Liver (tissue), 3 donors: ENCODE measurements at regions not wholly inside any gene's neighbourhood (a gene's known extent, or its start where the extent isn't known, plus 50 kb on each side); places are given as distances from the start of the nearest gene placed in this dataset.

ENCODE experiments used
- ATF3 ChIP-seq: IDR thresholded peaks from 2 replicates; pipeline ENCODE4 v1.6.1; 2016; ENCODE audit warnings: antibody characterized with exemption
- CTCF ChIP-seq: fragments of 150-350 bp; IDR thresholded peaks from 2 replicates; pipeline ENCODE4 v1.5.1; 2017; ENCODE audit warnings: improper control_type of control experiment, low read depth, low read length; ENCODE audit not compliant: missing input control
- EGR1 ChIP-seq, 2 donors: IDR thresholded peaks; 2 replicates each; pipeline ENCODE4 v1.6.1; 2016 to 2018; ENCODE audit warnings: antibody characterized with exemption in 2 of 2, low read depth in 2 of 2
- FOXA1 ChIP-seq: IDR thresholded peaks from 2 replicates; pipeline ENCODE4 v1.6.1; 2016; ENCODE audit warnings: antibody characterized with exemption
- GABPA ChIP-seq, 2 donors: IDR thresholded peaks in 1 of 2; conservative IDR thresholded peaks in 1 of 2; 2 replicates each; pipeline ENCODE4 v1.6.1; 2016; ENCODE audit warnings: antibody characterized with exemption in 2 of 2, mild to moderate bottlenecking in 1 of 2, moderate library complexity in 1 of 2
- JUND ChIP-seq, 2 donors: IDR thresholded peaks; 2 replicates each; pipeline ENCODE4 v1.6.1; 2016; ENCODE audit warnings: antibody characterized with exemption in 2 of 2
- MAX ChIP-seq: IDR thresholded peaks from 2 replicates; pipeline ENCODE4 v1.6.1; 2016; ENCODE audit warnings: antibody characterized with exemption
- RAD21 ChIP-seq, 2 donors: IDR thresholded peaks; 2 replicates each; pipeline ENCODE4 v1.6.1; 2016; ENCODE audit warnings: antibody characterized with exemption in 2 of 2, mild to moderate bottlenecking in 2 of 2
- REST ChIP-seq: IDR thresholded peaks from 2 replicates; pipeline ENCODE4 v1.6.1; 2016; ENCODE audit warnings: antibody characterized with exemption, mild to moderate bottlenecking
- RXRA ChIP-seq, 2 donors: IDR thresholded peaks; 2 replicates each; pipeline ENCODE4 v1.6.1; 2017 to 2018; ENCODE audit warnings: antibody characterized with exemption in 2 of 2, mild to moderate bottlenecking in 1 of 2
- SP1 ChIP-seq: IDR thresholded peaks from 2 replicates; pipeline ENCODE4 v1.6.1; 2018; ENCODE audit warnings: antibody characterized with exemption, mild to moderate bottlenecking
- YY1 ChIP-seq: IDR thresholded peaks from 2 replicates; pipeline ENCODE4 v1.6.1; 2016; ENCODE audit warnings: antibody characterized with exemption, mild to moderate bottlenecking
- donor health status: healthy.
- donor health status: healthy.

GRCh38 chr7:84738583-84739150 is 448.2 kb downstream of the SEMA3D start:
- TF ChIP-seq EGR1 (IDR thresholded peaks at IDR 0.05; ENCODE audit: low read depth in 2 of 2) = no peak
- no peak for TF ChIP-seq ATF3
- no peak for TF ChIP-seq CTCF
- no peak for TF ChIP-seq REST
- no peak for TF ChIP-seq JUND (IDR thresholded peaks at IDR 0.05)
- TF ChIP-seq MAX = no peak
- TF ChIP-seq YY1 = no peak
- TF ChIP-seq GABPA (IDR thresholded peaks at IDR 0.05 in 1 of 2, conservative IDR thresholded peaks at IDR 0.05 in 1 of 2) = no peak
- TF ChIP-seq SP1 = no peak
- TF ChIP-seq FOXA1 = no peak
- no peak for TF ChIP-seq RAD21 (IDR thresholded peaks at IDR 0.05)
- no peak for TF ChIP-seq RXRA (IDR thresholded peaks at IDR 0.05)
